ENCODE measurements at regions not wholly inside any gene's neighbourhood (a gene's known extent, or its start where the extent isn't known, plus 50 kb on each side); places are given as distances from the start of the nearest gene placed in this dataset.

DNA sequence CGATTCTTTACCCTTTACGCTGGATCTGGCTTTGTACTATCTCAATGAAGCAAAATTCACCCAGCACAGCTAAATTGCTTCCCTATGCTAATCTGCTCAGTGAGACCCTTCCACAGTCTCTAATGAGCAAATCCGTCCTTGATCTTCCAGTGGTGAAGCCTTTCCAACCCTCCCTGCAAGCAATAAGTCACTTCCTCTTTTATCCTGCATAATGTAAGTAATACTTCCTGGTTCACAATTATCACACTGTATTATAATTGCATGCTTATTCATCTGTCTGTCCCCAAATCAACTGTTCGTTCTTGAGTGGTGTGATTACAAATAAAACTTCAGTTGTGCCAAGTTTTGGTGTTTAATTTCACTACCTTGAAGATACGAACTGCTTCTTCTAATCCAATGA lies 404.0 kb downstream of the ADCYAP1 start:
- H2AFZ ChIP-seq (ENCODE audit: low read depth) = no peak overlapping the region
- H3K4me1 ChIP-seq (ENCODE audit: control insufficient read depth in 1 of 2, insufficient read depth in 2 of 2, low read depth in 1 of 2, low read length in 1 of 2) = no peaks in the 10 kb centered on the region
- TF ChIP-seq, protein P1, sequence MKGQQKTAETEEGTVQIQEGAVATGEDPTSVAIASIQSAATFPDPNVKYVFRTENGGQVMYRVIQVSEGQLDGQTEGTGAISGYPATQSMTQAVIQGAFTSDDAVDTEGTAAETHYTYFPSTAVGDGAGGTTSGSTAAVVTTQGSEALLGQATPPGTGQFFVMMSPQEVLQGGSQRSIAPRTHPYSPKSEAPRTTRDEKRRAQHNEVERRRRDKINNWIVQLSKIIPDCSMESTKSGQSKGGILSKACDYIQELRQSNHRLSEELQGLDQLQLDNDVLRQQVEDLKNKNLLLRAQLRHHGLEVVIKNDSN (IDR thresholded peaks at IDR 0.05; ENCODE audit: borderline replicate concordance, low read depth) = no peak
- TF ChIP-seq SMC3 (IDR thresholded peaks at IDR 0.05; ENCODE audit: low read depth, low read length) = no peak
- no peak for TF ChIP-seq ELF1 (IDR thresholded peaks at IDR 0.05)
- TF ChIP-seq RCOR1 (IDR thresholded peaks at IDR 0.05; ENCODE audit: low read length) = no peak
- TF ChIP-seq, protein P2, sequence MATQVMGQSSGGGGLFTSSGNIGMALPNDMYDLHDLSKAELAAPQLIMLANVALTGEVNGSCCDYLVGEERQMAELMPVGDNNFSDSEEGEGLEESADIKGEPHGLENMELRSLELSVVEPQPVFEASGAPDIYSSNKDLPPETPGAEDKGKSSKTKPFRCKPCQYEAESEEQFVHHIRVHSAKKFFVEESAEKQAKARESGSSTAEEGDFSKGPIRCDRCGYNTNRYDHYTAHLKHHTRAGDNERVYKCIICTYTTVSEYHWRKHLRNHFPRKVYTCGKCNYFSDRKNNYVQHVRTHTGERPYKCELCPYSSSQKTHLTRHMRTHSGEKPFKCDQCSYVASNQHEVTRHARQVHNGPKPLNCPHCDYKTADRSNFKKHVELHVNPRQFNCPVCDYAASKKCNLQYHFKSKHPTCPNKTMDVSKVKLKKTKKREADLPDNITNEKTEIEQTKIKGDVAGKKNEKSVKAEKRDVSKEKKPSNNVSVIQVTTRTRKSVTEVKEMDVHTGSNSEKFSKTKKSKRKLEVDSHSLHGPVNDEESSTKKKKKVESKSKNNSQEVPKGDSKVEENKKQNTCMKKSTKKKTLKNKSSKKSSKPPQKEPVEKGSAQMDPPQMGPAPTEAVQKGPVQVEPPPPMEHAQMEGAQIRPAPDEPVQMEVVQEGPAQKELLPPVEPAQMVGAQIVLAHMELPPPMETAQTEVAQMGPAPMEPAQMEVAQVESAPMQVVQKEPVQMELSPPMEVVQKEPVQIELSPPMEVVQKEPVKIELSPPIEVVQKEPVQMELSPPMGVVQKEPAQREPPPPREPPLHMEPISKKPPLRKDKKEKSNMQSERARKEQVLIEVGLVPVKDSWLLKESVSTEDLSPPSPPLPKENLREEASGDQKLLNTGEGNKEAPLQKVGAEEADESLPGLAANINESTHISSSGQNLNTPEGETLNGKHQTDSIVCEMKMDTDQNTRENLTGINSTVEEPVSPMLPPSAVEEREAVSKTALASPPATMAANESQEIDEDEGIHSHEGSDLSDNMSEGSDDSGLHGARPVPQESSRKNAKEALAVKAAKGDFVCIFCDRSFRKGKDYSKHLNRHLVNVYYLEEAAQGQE (IDR thresholded peaks at IDR 0.05; ENCODE audit: low read depth, low read length) = no peak
- ChIA-PET POLR2A (no interaction called here), CTCF (no interaction called here)
- no peaks in the 10 kb centered on the region for H3K27me3 ChIP-seq (ENCODE audit: insufficient read depth)
- no peaks in the 10 kb centered on the region for H3K9me2 ChIP-seq
- H3K79me2 ChIP-seq (ENCODE audit: insufficient read depth) = no peaks in the 10 kb centered on the region
- no peaks in the 10 kb centered on the region for H3K36me3 ChIP-seq (replicated peaks in 1 of 2; ENCODE audit: control insufficient read depth in 1 of 2, insufficient read depth in 2 of 2, low read length in 1 of 2)
- no peak overlapping the region for H3K4me3 ChIP-seq (ENCODE audit: low read depth in 2 of 2, low read length in 1 of 2)
- DNase-seq = no peak
- WGBS (ENCODE audit: low lambda C conversion rate) = 11% methylated on average over 5 of the region's 5 CpGs
- no peaks in the 10 kb centered on the region for H3K9me3 ChIP-seq
- no peak overlapping the region for H3K4me2 ChIP-seq
- H4K20me1 ChIP-seq (ENCODE audit: insufficient read depth) = no peaks in the 10 kb centered on the region
- no peaks in the 10 kb centered on the region for H3F3A ChIP-seq (replicated peaks; ENCODE audit: insufficient read depth)
- no peak overlapping the region for H3K9ac ChIP-seq
- no peak overlapping the region for H3K27ac ChIP-seq (ENCODE audit: low read depth in 2 of 2, low read length in 1 of 2)

DNA sequence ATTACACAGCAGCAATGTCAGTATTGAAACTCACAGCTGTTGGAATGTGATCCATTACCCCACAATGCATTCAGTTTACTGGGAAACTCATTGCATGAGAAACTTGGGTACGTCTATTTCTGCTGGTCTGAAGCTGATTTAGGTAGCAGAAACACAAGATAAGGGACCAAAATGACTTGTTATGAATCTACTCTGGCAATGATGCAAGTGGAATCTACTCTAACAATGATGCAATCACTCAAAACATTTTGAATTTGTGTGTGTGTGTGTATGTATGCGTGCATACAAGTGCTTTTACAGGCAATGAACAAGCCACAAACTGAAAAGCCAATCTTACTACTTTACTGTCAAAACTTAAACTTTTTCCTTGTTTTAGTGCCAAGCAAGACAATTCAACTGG lies 406.7 kb downstream of the ADCYAP1 start:
- Histone ChIP-seq H3K27ac (ENCODE audit: low read depth in 2 of 2, low read length in 1 of 2) (no peak overlapping the region), H3K4me1 (ENCODE audit: control insufficient read depth in 1 of 2, insufficient read depth in 2 of 2, low read depth in 1 of 2, low read length in 1 of 2) (no peaks in the 10 kb centered on the region), H3K9me2 (no peaks in the 10 kb centered on the region), H3F3A (replicated peaks; ENCODE audit: insufficient read depth) (no peaks in the 10 kb centered on the region), H2AFZ (ENCODE audit: low read depth) (no peak overlapping the region), H4K20me1 (ENCODE audit: insufficient read depth) (no peaks in the 10 kb centered on the region), H3K36me3 (replicated peaks in 1 of 2; ENCODE audit: control insufficient read depth in 1 of 2, insufficient read depth in 2 of 2, low read length in 1 of 2) (no peaks in the 10 kb centered on the region), H3K4me2 (no peak overlapping the region), H3K4me3 (ENCODE audit: low read depth in 2 of 2, low read length in 1 of 2) (no peak overlapping the region), H3K79me2 (ENCODE audit: insufficient read depth) (no peaks in the 10 kb centered on the region), H3K9me3 (no peaks in the 10 kb centered on the region), H3K9ac (no peak overlapping the region), H3K27me3 (ENCODE audit: insufficient read depth) (no peaks in the 10 kb centered on the region)
- no peak for DNase-seq
- POLR2A ChIA-PET = no interaction called here
- CTCF ChIA-PET = no interaction called here
- WGBS (ENCODE audit: low lambda C conversion rate) = 2% methylated on average over 2 of the region's 2 CpGs
- TF ChIP-seq TCF12 (IDR thresholded peaks at IDR 0.05) (no peak), SMC3 (IDR thresholded peaks at IDR 0.05; ENCODE audit: low read depth, low read length) (no peak), CHD2 (IDR thresholded peaks at IDR 0.05; ENCODE audit: low read length, partially characterized antibody) (no peak), EP300 (IDR thresholded peaks at IDR 0.05; ENCODE audit: borderline replicate concordance in 1 of 2, low read depth in 1 of 2, low read length in 1 of 2) (no peak), JUND (IDR thresholded peaks at IDR 0.05) (no peak), TEAD4 (IDR thresholded peaks at IDR 0.05; ENCODE audit: borderline replicate concordance, insufficient read depth) (no peak), RFX5 (IDR thresholded peaks at IDR 0.05; ENCODE audit: low read length) (no peak), SIN3A (IDR thresholded peaks at IDR 0.05; ENCODE audit: borderline replicate concordance, low read depth, low read length) (no peak), FOSL2 (IDR thresholded peaks at IDR 0.05; ENCODE audit: borderline replicate concordance, low read depth) (no peak), POLR2AphosphoS5 (IDR thresholded peaks at IDR 0.05; ENCODE audit: low read depth, low read length) (no peak), NFIC (IDR thresholded peaks at IDR 0.05; ENCODE audit: borderline replicate concordance) (no peak), RAD21 (IDR thresholded peaks at IDR 0.05; ENCODE audit: low read length) (no peak), GABPA (IDR thresholded peaks at IDR 0.05; ENCODE audit: low read depth) (no peak), MEF2A (IDR thresholded peaks at IDR 0.05; ENCODE audit: borderline replicate concordance, low read depth) (no peak)
- TF ChIP-seq, protein P2 (IDR thresholded peaks at IDR 0.05; ENCODE audit: low read depth, low read length) = no peak
- TF ChIP-seq, protein P3, sequence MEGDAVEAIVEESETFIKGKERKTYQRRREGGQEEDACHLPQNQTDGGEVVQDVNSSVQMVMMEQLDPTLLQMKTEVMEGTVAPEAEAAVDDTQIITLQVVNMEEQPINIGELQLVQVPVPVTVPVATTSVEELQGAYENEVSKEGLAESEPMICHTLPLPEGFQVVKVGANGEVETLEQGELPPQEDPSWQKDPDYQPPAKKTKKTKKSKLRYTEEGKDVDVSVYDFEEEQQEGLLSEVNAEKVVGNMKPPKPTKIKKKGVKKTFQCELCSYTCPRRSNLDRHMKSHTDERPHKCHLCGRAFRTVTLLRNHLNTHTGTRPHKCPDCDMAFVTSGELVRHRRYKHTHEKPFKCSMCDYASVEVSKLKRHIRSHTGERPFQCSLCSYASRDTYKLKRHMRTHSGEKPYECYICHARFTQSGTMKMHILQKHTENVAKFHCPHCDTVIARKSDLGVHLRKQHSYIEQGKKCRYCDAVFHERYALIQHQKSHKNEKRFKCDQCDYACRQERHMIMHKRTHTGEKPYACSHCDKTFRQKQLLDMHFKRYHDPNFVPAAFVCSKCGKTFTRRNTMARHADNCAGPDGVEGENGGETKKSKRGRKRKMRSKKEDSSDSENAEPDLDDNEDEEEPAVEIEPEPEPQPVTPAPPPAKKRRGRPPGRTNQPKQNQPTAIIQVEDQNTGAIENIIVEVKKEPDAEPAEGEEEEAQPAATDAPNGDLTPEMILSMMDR (IDR thresholded peaks at IDR 0.05) = no peak
- TF ChIP-seq, protein P1 (IDR thresholded peaks at IDR 0.05; ENCODE audit: borderline replicate concordance, low read depth) = no peak

All from SK-N-SH (cell line).